Fibroblast of villous mesenchyme (primary cell): ENCODE measurements at regions not wholly inside any gene's neighbourhood (a gene's known extent, or its start where the extent isn't known, plus 50 kb on each side); places are given as distances from the start of the nearest gene placed in this dataset.
"Not testable (repeated sequence)": the region's sequence is repeated elsewhere in the genome, so short reads cannot be mapped to it uniquely, and the experiment has no call there.

ENCODE experiments used
- DNase-seq: peaks from one replicate; pipeline ENCODE4 v3.0.0-alpha.2; 2010; ENCODE audit warnings: low read depth
- H3K4me3 ChIP-seq: 2 replicates; pipeline ENCODE4 v1.5.1; 2011; ENCODE audit warnings: low read depth, mild to moderate bottlenecking, low read length
- TF ChIP-seq, protein P1 (sequence below): IDR thresholded peaks from 2 replicates; pipeline ENCODE4 v1.5.1; 2012; ENCODE audit warnings: low read depth, mild to moderate bottlenecking, low read length; ENCODE audit not compliant: insufficient read depth

- no peak overlapping the region for H3K4me3 ChIP-seq
- DNase-seq: no peak
- TF ChIP-seq, protein P1, sequence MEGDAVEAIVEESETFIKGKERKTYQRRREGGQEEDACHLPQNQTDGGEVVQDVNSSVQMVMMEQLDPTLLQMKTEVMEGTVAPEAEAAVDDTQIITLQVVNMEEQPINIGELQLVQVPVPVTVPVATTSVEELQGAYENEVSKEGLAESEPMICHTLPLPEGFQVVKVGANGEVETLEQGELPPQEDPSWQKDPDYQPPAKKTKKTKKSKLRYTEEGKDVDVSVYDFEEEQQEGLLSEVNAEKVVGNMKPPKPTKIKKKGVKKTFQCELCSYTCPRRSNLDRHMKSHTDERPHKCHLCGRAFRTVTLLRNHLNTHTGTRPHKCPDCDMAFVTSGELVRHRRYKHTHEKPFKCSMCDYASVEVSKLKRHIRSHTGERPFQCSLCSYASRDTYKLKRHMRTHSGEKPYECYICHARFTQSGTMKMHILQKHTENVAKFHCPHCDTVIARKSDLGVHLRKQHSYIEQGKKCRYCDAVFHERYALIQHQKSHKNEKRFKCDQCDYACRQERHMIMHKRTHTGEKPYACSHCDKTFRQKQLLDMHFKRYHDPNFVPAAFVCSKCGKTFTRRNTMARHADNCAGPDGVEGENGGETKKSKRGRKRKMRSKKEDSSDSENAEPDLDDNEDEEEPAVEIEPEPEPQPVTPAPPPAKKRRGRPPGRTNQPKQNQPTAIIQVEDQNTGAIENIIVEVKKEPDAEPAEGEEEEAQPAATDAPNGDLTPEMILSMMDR: no peak
These were observed 1193.4 kb downstream of the DSC3 start for GRCh38 chr18:29849144-29849543.

- no peak for DNase-seq
- no peak overlapping the region for H3K4me3 ChIP-seq
- TF ChIP-seq, protein P1: no peak
These were observed 1200.9 kb downstream of the DSC3 start for GRCh38 chr18:29841631-29842030.

- DNase-seq: peak; percentile 3
- H3K4me3 ChIP-seq: no peak overlapping the region
- TF ChIP-seq, protein P1: no peak
These were observed 1202.5 kb downstream of the DSC3 start for GRCh38 chr18:29840089-29840488.

DNA sequence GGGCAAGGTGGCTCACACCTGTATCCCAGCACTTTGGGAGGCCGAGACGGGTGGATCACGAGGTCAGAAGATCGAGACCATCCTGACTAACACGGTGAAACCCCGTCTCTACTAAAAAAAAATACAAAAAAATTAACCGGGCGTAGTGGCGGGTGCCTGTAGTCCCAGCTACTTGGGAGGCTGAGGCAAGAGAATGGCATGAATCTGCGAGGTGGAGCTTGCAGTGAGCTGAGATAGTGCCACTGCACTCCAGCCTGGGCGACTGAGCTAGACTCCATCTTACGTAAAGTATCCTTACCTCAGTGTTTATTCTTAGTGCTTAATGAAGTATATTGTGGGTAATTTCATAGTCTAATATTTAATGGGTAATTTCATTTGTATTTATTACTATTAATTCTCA, 1203.6 kb downstream of the DSC3 start:
- not testable (repeated sequence) for H3K4me3 ChIP-seq, DNase-seq

GRCh38 chr18:29838556-29838955, 1204.0 kb downstream of the DSC3 start:
- DNase-seq: no peak
- TF ChIP-seq, protein P1: no peak
- no peak overlapping the region for H3K4me3 ChIP-seq

DNA sequence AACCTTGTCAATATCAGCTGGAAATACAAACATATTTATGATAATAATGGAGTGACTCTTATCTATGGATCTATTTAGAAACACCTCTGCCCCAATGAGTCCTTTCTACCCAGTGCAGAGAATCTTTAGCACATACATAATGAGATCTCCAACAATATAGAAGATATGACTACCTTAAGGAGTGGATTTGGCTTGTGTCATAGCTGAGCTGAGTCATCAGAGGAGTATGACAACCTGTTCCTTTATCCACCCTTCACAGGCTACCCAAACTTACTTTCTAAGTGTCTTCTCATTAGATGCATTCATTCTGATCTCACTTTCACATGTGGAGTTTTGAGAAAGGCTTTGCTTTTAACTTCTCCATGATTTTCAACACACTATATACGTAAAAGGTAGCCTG, 1218.9 kb downstream of the DSC3 start:
- H3K4me3 ChIP-seq: no peak overlapping the region
- TF ChIP-seq, protein P1: no peak
- DNase-seq: no peak

DNA sequence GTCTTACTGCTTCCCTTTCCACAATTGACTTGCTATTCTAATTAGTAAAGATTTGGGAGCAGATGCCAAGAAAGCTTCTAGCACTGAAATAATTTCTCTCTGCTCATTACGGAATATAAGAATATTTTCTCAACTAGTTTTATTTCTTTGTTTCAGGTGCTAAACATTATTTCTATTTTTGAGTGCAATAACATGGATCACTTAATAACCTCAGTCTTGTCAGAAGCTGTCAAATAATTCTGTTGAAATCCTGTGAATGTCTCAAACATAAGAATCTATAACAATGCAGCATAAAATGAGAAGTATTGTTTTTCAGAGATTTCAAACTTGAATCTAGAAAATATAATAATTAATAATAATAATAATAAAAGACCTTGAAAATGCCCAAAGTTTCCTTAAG, 1221.0 kb downstream of the DSC3 start:
- DNase-seq: no peak
- TF ChIP-seq, protein P1: no peak
- no peak overlapping the region for H3K4me3 ChIP-seq
